Liver (tissue), 8 donors: ENCODE measurements at regions not wholly inside any gene's neighbourhood (a gene's known extent, or its start where the extent isn't known, plus 50 kb on each side); places are given as distances from the start of the nearest gene placed in this dataset.

Experiments
- DNase-seq: peaks from one replicate; pipeline ENCODE4 v3.0.0-alpha.2; 2017; ENCODE audit warnings: low spot score
- H3K27ac ChIP-seq, 2 donors: one replicate each; pipeline ENCODE4 v1.7.0; 2013; ENCODE audit warnings: inconsistent platforms in 2 of 2, low read length in 2 of 2, control low read depth in 1 of 2, low read depth in 1 of 2, mild to moderate bottlenecking in 1 of 2
- H3K27me3 ChIP-seq, 4 donors: one replicate each; pipeline versions ENCODE4 v1.6.1 to v1.7.0; 2013; ENCODE audit warnings: low read length in 3 of 4, inconsistent platforms in 1 of 4, mild to moderate bottlenecking in 1 of 4, moderate library complexity in 1 of 4; ENCODE audit not compliant: control insufficient read depth in 4 of 4, insufficient read depth in 4 of 4
- H3K36me3 ChIP-seq, 4 donors: one replicate each; pipeline versions ENCODE4 v1.6.1 to v1.7.0; 2013; ENCODE audit warnings: low read length in 3 of 4, mild to moderate bottlenecking in 3 of 4, low read depth in 1 of 4, moderate library complexity in 1 of 4; ENCODE audit not compliant: control insufficient read depth in 4 of 4, insufficient read depth in 3 of 4
- H3K4me1 ChIP-seq, 4 donors: one replicate each; pipeline versions ENCODE4 v1.6.1 to v1.7.0; 2013; ENCODE audit warnings: low read length in 3 of 4, mild to moderate bottlenecking in 3 of 4, moderate library complexity in 1 of 4; ENCODE audit not compliant: control insufficient read depth in 4 of 4, insufficient read depth in 4 of 4
- H3K4me3 ChIP-seq, 3 donors: one replicate each; pipeline versions ENCODE4 v1.6.1 to v1.7.0; 2013; ENCODE audit warnings: low read length in 3 of 3, control low read depth in 1 of 3, low read depth in 1 of 3, mild to moderate bottlenecking in 1 of 3
- H3K9ac ChIP-seq, 2 donors: one replicate each; pipeline ENCODE4 v1.7.0; 2013; ENCODE audit warnings: low read length in 2 of 2, mild to moderate bottlenecking in 2 of 2, moderate library complexity in 2 of 2, control low read depth in 1 of 2, low read depth in 1 of 2
- H3K9me3 ChIP-seq, 4 donors: one replicate each; pipeline versions ENCODE4 v1.6.1 to v1.7.0; 2013; ENCODE audit warnings: low read length in 3 of 4; ENCODE audit not compliant: control insufficient read depth in 4 of 4
- ATF3 ChIP-seq: IDR thresholded peaks from 2 replicates; pipeline ENCODE4 v1.6.1; 2016; ENCODE audit warnings: antibody characterized with exemption
- CTCF ChIP-seq: fragments of 150-350 bp; IDR thresholded peaks from 2 replicates; pipeline ENCODE4 v1.5.1; 2017; ENCODE audit warnings: improper control_type of control experiment, low read depth, low read length; ENCODE audit not compliant: missing input control
- EGR1 ChIP-seq, 2 donors: IDR thresholded peaks; 2 replicates each; pipeline ENCODE4 v1.6.1; 2016 to 2018; ENCODE audit warnings: antibody characterized with exemption in 2 of 2, low read depth in 2 of 2
- FOXA1 ChIP-seq: IDR thresholded peaks from 2 replicates; pipeline ENCODE4 v1.6.1; 2016; ENCODE audit warnings: antibody characterized with exemption
- FOXA2 ChIP-seq: IDR thresholded peaks from 2 replicates; pipeline ENCODE4 v1.6.1; 2016; ENCODE audit warnings: antibody characterized with exemption
- GABPA ChIP-seq, 2 donors: IDR thresholded peaks in 1 of 2; conservative IDR thresholded peaks in 1 of 2; 2 replicates each; pipeline ENCODE4 v1.6.1; 2016; ENCODE audit warnings: antibody characterized with exemption in 2 of 2, mild to moderate bottlenecking in 1 of 2, moderate library complexity in 1 of 2
- HNF4A ChIP-seq, 2 donors: conservative IDR thresholded peaks; 2 replicates each; pipeline ENCODE4 v1.6.1; 2016; ENCODE audit warnings: antibody characterized with exemption in 2 of 2, mild to moderate bottlenecking in 2 of 2
- HNF4G ChIP-seq: IDR thresholded peaks from 2 replicates; pipeline ENCODE4 v1.6.1; 2016; ENCODE audit warnings: antibody characterized with exemption
- JUND ChIP-seq, 2 donors: IDR thresholded peaks; 2 replicates each; pipeline ENCODE4 v1.6.1; 2016; ENCODE audit warnings: antibody characterized with exemption in 2 of 2
- NR2F2 ChIP-seq: IDR thresholded peaks from 2 replicates; pipeline ENCODE4 v1.6.1; 2016; ENCODE audit warnings: antibody characterized with exemption
- RAD21 ChIP-seq, 2 donors: IDR thresholded peaks; 2 replicates each; pipeline ENCODE4 v1.6.1; 2016; ENCODE audit warnings: antibody characterized with exemption in 2 of 2, mild to moderate bottlenecking in 2 of 2
- REST ChIP-seq: IDR thresholded peaks from 2 replicates; pipeline ENCODE4 v1.6.1; 2016; ENCODE audit warnings: antibody characterized with exemption, mild to moderate bottlenecking
- RXRA ChIP-seq, 2 donors: IDR thresholded peaks; 2 replicates each; pipeline ENCODE4 v1.6.1; 2017 to 2018; ENCODE audit warnings: antibody characterized with exemption in 2 of 2, mild to moderate bottlenecking in 1 of 2
- SP1 ChIP-seq: IDR thresholded peaks from 2 replicates; pipeline ENCODE4 v1.6.1; 2018; ENCODE audit warnings: antibody characterized with exemption, mild to moderate bottlenecking
- TAF1 ChIP-seq: conservative IDR thresholded peaks from 2 replicates; pipeline ENCODE4 v1.6.1; 2016; ENCODE audit warnings: antibody characterized with exemption, mild to moderate bottlenecking
- YY1 ChIP-seq: IDR thresholded peaks from 2 replicates; pipeline ENCODE4 v1.6.1; 2016; ENCODE audit warnings: antibody characterized with exemption, mild to moderate bottlenecking
- ZBTB33 ChIP-seq: IDR thresholded peaks from 2 replicates; pipeline ENCODE4 v1.6.1; 2016; ENCODE audit warnings: antibody characterized with exemption
- WGBS: extraction: QIAGEN DNeasy Blood & Tissue Kit; methylation state at CpG from one replicate; pipeline ENCODE4 v1.1.7; 2013; 5-methylcytosine and 5-hydroxymethylcytosine counted together
- TF ChIP-seq, protein P1 (sequence below): IDR thresholded peaks from 2 replicates; pipeline ENCODE4 v1.6.1; 2016; ENCODE audit warnings: antibody characterized with exemption
- donor health status: healthy.
- donor health status: healthy.
- donor health status: healthy.
- donor health status: healthy.
- donor health status: healthy.

GRCh38 chr5:44981708-44982107 is 173.0 kb downstream of the MRPS30 start:
- DNase-seq = no peak
- 75% methylated on average over 3 of the region's 3 CpGs for WGBS
- Histone ChIP-seq H3K9me3 (peaks cover 2 to 21% (median 5%) of the 10 kb centered on the region in 4 donors), H3K27me3 (no peaks in the 10 kb centered on the region), H3K27ac (no peak overlapping the region), H3K4me1 (no peaks in the 10 kb centered on the region), H3K4me3 (no peak overlapping the region), H3K36me3 (no peaks in the 10 kb centered on the region), H3K9ac (no peak overlapping the region)
- TF ChIP-seq EGR1 (IDR thresholded peaks at IDR 0.05; ENCODE audit: low read depth in 2 of 2) (no peak), FOXA2 (no peak), TAF1 (no peak), JUND (IDR thresholded peaks at IDR 0.05) (no peak), GABPA (IDR thresholded peaks at IDR 0.05 in 1 of 2, conservative IDR thresholded peaks at IDR 0.05 in 1 of 2) (no peak), ATF3 (no peak), YY1 (no peak), NR2F2 (no peak), RXRA (IDR thresholded peaks at IDR 0.05) (no peak), REST (no peak), HNF4G (no peak), HNF4A (conservative IDR thresholded peaks at IDR 0.05) (no peak), CTCF (no peak), SP1 (no peak)
- TF ChIP-seq, protein P1, sequence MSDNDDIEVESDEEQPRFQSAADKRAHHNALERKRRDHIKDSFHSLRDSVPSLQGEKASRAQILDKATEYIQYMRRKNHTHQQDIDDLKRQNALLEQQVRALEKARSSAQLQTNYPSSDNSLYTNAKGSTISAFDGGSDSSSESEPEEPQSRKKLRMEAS = no peak

DNA sequence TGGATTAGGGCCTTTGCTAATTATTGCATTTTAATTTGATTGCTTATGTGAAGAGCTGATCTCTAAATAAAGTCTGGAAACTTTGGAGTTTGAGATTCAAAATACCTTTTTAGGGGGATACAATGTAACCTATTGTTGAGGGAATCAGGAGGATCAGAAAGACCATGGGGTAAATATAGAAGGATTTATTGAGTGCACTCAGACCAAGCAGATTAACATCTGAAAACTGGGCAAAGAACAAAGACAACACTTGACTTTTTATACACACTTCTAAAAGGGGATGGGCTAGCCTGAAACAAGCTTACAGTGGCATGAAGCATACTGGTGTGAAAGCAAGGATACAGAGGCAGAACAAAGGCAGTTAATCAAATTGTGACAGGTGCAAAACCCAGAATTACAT is 174.3 kb downstream of the MRPS30 start:
- no peaks in the 10 kb centered on the region for H3K27me3 ChIP-seq
- no peak overlapping the region for H3K4me3 ChIP-seq
- H3K4me1 ChIP-seq = no peaks in the 10 kb centered on the region
- no peak overlapping the region for H3K9ac ChIP-seq
- peaks cover 2 to 21% (median 5%) of the 10 kb centered on the region in 4 donors for H3K9me3 ChIP-seq
- no peaks in the 10 kb centered on the region for H3K36me3 ChIP-seq
- no peak overlapping the region for H3K27ac ChIP-seq
- TF ChIP-seq FOXA1 (no peak), HNF4A (conservative IDR thresholded peaks at IDR 0.05) (no peak), FOXA2 (no peak), REST (no peak), ATF3 (no peak), RXRA (IDR thresholded peaks at IDR 0.05) (no peak), SP1 (no peak), EGR1 (IDR thresholded peaks at IDR 0.05; ENCODE audit: low read depth in 2 of 2) (no peak), NR2F2 (no peak), GABPA (IDR thresholded peaks at IDR 0.05 in 1 of 2, conservative IDR thresholded peaks at IDR 0.05 in 1 of 2) (no peak), HNF4G (no peak), JUND (IDR thresholded peaks at IDR 0.05) (no peak), CTCF (no peak), RAD21 (IDR thresholded peaks at IDR 0.05) (no peak), ZBTB33 (no peak)
- no peak for DNase-seq
